DMS 273 (cell line): ENCODE measurements at regions not wholly inside any gene's neighbourhood (a gene's known extent, or its start where the extent isn't known, plus 50 kb on each side); places are given as distances from the start of the nearest gene placed in this dataset.

Experiments
- DNase-seq: peaks from one replicate; lab custom pipeline; 2025; ENCODE audit not compliant: unreplicated experiment; lab: John Stamatoyannopoulos, UW

- no peak for DNase-seq
These were observed 61.6 kb upstream of the GYPA start for GRCh38 chr4:144202081-144202480.

GRCh38 chr4:144203155-144203554 is 62.6 kb upstream of the GYPA start:
- no peak for DNase-seq

GRCh38 chr4:144204431-144204830 is 63.9 kb upstream of the GYPA start:
- no peak for DNase-seq

- no peak for DNase-seq
These were observed 66.2 kb upstream of the GYPA start for GRCh38 chr4:144206711-144207110.

GRCh38 chr4:144208074-144208473 is 67.6 kb upstream of the GYPA start:
- DNase-seq = no peak

- DNase-seq = no peak
These were observed 69.0 kb upstream of the GYPA start for GRCh38 chr4:144209491-144209890.

- DNase-seq = no peak
These were observed 72.9 kb upstream of the GYPA start for GRCh38 chr4:144213371-144213770.

- no peak for DNase-seq
These were observed 82.6 kb upstream of the GYPA start for GRCh38 chr4:144223149-144223548.

GRCh38 chr4:144223661-144224060 is 83.1 kb upstream of the GYPA start:
- DNase-seq = no peak

- no peak for DNase-seq
These were observed 118.8 kb upstream of the GYPA start for GRCh38 chr4:144259285-144259684.

- DNase-seq = no peak
These were observed 126.6 kb upstream of the GYPA start for GRCh38 chr4:144267084-144267483.

- DNase-seq = no peak
These were observed 140.2 kb upstream of the GYPA start for GRCh38 chr4:144280688-144281087.

GRCh38 chr4:144283526-144283925 is 143.0 kb upstream of the GYPA start:
- no peak for DNase-seq

- DNase-seq = no peak
These were observed 143.5 kb upstream of the GYPA start for GRCh38 chr4:144284026-144284425.

- no peak for DNase-seq
These were observed 147.7 kb upstream of the GYPA start for GRCh38 chr4:144288011-144288903.

- no peak for DNase-seq
These were observed 149.3 kb upstream of the GYPA start for GRCh38 chr4:144289667-144290428.

GRCh38 chr4:144291164-144291563 is 150.6 kb upstream of the GYPA start:
- no peak for DNase-seq

- DNase-seq = no peak
These were observed 153.7 kb upstream of the GYPA start for GRCh38 chr4:144294211-144294610.

- DNase-seq = no peak
These were observed 154.9 kb upstream of the GYPA start for GRCh38 chr4:144295286-144295995.

GRCh38 chr4:144296941-144297340 is 156.4 kb upstream of the GYPA start:
- no peak for DNase-seq

- no peak for DNase-seq
These were observed 158.0 kb upstream of the GYPA start for GRCh38 chr4:144298519-144298918.

GRCh38 chr4:144300616-144301015 is 160.1 kb upstream of the GYPA start:
- DNase-seq = no peak
